Kidney (tissue), 13 donors: ENCODE measurements at regions not wholly inside any gene's neighbourhood (a gene's known extent, or its start where the extent isn't known, plus 50 kb on each side); places are given as distances from the start of the nearest gene placed in this dataset.

Experiments used
- DNase-seq, 5 donors: peaks; one replicate each; pipeline ENCODE4 v3.0.0-alpha.2; 2013 to 2020
- FAIRE-seq: peaks from 2 replicates; lab custom pipeline; 2012; peaks lifted over from hg19 to GRCh38; lab: Jason Lieb, UNC
- H3K27ac ChIP-seq, 2 donors: one replicate each; pipeline ENCODE4 v1.7.0; 2013; ENCODE audit warnings: low read depth in 2 of 2, low read length in 2 of 2, inconsistent platforms in 1 of 2
- H3K27me3 ChIP-seq: one replicate; pipeline ENCODE4 v1.7.1; 2013; ENCODE audit warnings: low read length, inconsistent platforms; ENCODE audit not compliant: control insufficient read depth, insufficient read depth
- H3K36me3 ChIP-seq, 3 donors: one replicate each; pipeline versions ENCODE4 v1.7.0 to v1.7.1; 2013; ENCODE audit warnings: low read length in 3 of 3, control low read depth in 1 of 3, inconsistent platforms in 1 of 3; ENCODE audit not compliant: insufficient read depth in 3 of 3, control insufficient read depth in 2 of 3
- H3K4me1 ChIP-seq, 3 donors: one replicate each; pipeline versions ENCODE4 v1.7.0 to v1.7.1; 2013; ENCODE audit warnings: low read length in 3 of 3, inconsistent platforms in 1 of 3, low read depth in 1 of 3; ENCODE audit not compliant: control insufficient read depth in 2 of 3, insufficient read depth in 2 of 3
- H3K4me3 ChIP-seq, 3 donors: one replicate each; pipeline versions ENCODE4 v1.7.0 to v1.8.1; 2013; ENCODE audit warnings: low read length in 3 of 3, control low read depth in 1 of 3, inconsistent platforms in 1 of 3
- H3K9ac ChIP-seq, 3 donors: one replicate each; pipeline versions ENCODE4 v1.7.0 to v1.7.1; 2013; ENCODE audit warnings: low read length in 3 of 3, control low read depth in 1 of 3, inconsistent platforms in 1 of 3
- H3K9me3 ChIP-seq, 3 donors: one replicate each; pipeline versions ENCODE4 v1.7.0 to v1.7.1; 2013; ENCODE audit warnings: low read length in 3 of 3, control low read depth in 1 of 3, inconsistent platforms in 1 of 3; ENCODE audit not compliant: control insufficient read depth in 2 of 3, insufficient read depth in 1 of 3
- CTCF ChIP-seq: IDR thresholded peaks from 3 replicates; pipeline ENCODE4 v1.5.1; 2012; ENCODE audit warnings: mild to moderate bottlenecking, moderate library complexity, borderline replicate concordance; ENCODE audit not compliant: insufficient read depth; ENCODE audit errors: extremely low read depth
- intact Hi-C: fragments of 100-400 bp; cut with DNase I; formaldehyde crosslinking; loops from one replicate; pipeline ENCODE4 v1.11.1; 2022
- donor health status: control.
- donor health status: control.
- donor health status: control.
- donor health status: control.
- donor health status: control.
- donor health status: DM: yes; HTN: yes; CAD: no.
- donor health status: Normal renal cell carcinoma (clear cell type).

- H3K4me3 ChIP-seq = no peak overlapping the region
- no peak for FAIRE-seq
- H3K9ac ChIP-seq = no peak overlapping the region
- peaks cover 0 to 5% (median 0%) of the 10 kb centered on the region in 3 donors for H3K4me1 ChIP-seq
- no peaks in the 10 kb centered on the region for H3K9me3 ChIP-seq
- no peak overlapping the region for H3K27ac ChIP-seq
- H3K36me3 ChIP-seq = no peaks in the 10 kb centered on the region
- intact Hi-C loops = no loop called here
- no peak for DNase-seq
- H3K27me3 ChIP-seq = no peaks in the 10 kb centered on the region
- TF ChIP-seq CTCF = no peak
Observed at GRCh38 chr1:223012938-223013337, 130.1 kb downstream of the TLR5 start.

- Histone ChIP-seq H3K9ac (no peak overlapping the region), H3K36me3 (no peaks in the 10 kb centered on the region), H3K4me3 (no peak overlapping the region), H3K27me3 (no peaks in the 10 kb centered on the region), H3K27ac (no peak overlapping the region), H3K4me1 (peaks cover 0 to 5% (median 0%) of the 10 kb centered on the region in 3 donors), H3K9me3 (no peaks in the 10 kb centered on the region)
- TF ChIP-seq CTCF = no peak
- intact Hi-C loops = no loop called here
- DNase-seq = peak in 1 of 5 donors; percentile 15
- no peak for FAIRE-seq
Observed at GRCh38 chr1:223014142-223014873, 128.7 kb downstream of the TLR5 start.

- no peak for TF ChIP-seq CTCF
- H3K9ac ChIP-seq = no peak overlapping the region
- no peaks in the 10 kb centered on the region for H3K4me1 ChIP-seq
- DNase-seq (no peak), FAIRE-seq (no peak)
- H3K36me3 ChIP-seq = no peaks in the 10 kb centered on the region
- H3K27ac ChIP-seq = no peak overlapping the region
- no peaks in the 10 kb centered on the region for H3K9me3 ChIP-seq
- intact Hi-C loops = no loop called here
- H3K4me3 ChIP-seq = no peak overlapping the region
- no peaks in the 10 kb centered on the region for H3K27me3 ChIP-seq
Observed at GRCh38 chr1:223016381-223016780, 126.7 kb downstream of the TLR5 start.
